Skeletal muscle tissue (tissue), 3 donors: ENCODE measurements at regions not wholly inside any gene's neighbourhood (a gene's known extent, or its start where the extent isn't known, plus 50 kb on each side); places are given as distances from the start of the nearest gene placed in this dataset.

Experiments used
- H3K27ac ChIP-seq: one replicate; pipeline ENCODE4 v1.7.0; 2013; ENCODE audit warnings: mild to moderate bottlenecking, low read depth, low read length, inconsistent platforms
- H3K27me3 ChIP-seq, 3 donors: one replicate each; pipeline ENCODE4 v1.7.0; 2013; ENCODE audit warnings: low read length in 3 of 3; ENCODE audit not compliant: control insufficient read depth in 3 of 3, insufficient read depth in 3 of 3
- H3K36me3 ChIP-seq, 3 donors: one replicate each; pipeline ENCODE4 v1.7.0; 2013; ENCODE audit warnings: low read length in 3 of 3; ENCODE audit not compliant: control insufficient read depth in 3 of 3, insufficient read depth in 3 of 3
- H3K4me1 ChIP-seq, 3 donors: one replicate each; pipeline ENCODE4 v1.7.0; 2013; ENCODE audit warnings: low read length in 3 of 3, mild to moderate bottlenecking in 3 of 3; ENCODE audit not compliant: control insufficient read depth in 3 of 3, insufficient read depth in 3 of 3
- H3K4me3 ChIP-seq, 3 donors: one replicate each; pipeline ENCODE4 v1.7.0; 2013; ENCODE audit warnings: low read length in 3 of 3
- H3K9ac ChIP-seq, 3 donors: one replicate each; pipeline ENCODE4 v1.7.0; 2013; ENCODE audit warnings: low read length in 3 of 3, mild to moderate bottlenecking in 3 of 3, moderate library complexity in 2 of 3, low read depth in 1 of 3
- H3K9me3 ChIP-seq, 3 donors: one replicate each; pipeline ENCODE4 v1.7.0; 2013; ENCODE audit warnings: low read length in 3 of 3; ENCODE audit not compliant: control insufficient read depth in 3 of 3
- donor health status: Osteomylitis.

DNA sequence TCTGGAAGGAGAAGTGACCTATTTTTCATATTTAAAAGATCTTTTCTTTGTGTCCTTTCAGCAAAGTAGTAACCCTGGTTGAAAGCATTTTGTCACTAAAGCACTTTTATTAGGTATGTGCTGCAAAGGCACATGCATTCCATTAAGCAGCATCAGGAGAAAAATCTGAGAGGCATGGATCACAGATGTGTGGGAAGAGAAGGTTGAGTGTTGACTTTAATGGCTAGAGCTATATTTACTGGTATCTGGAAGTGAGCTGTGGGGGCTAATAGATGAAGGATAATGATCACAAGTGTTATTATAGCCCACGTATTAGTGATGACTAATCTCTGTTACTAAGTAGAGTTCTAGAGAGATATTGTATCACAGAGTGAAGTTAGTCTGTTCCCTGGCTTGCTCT, 1520.7 kb downstream of the ARAP2 start:
- H3K27ac ChIP-seq, result no peak overlapping the region
- H3K36me3 ChIP-seq, result no peaks in the 10 kb centered on the region
- H3K4me1 ChIP-seq, result no peaks in the 10 kb centered on the region

GRCh38 chr4:34724491-34724890, 1519.8 kb downstream of the ARAP2 start:
- H3K9ac ChIP-seq, result no peak overlapping the region
- H3K4me3 ChIP-seq, result no peak overlapping the region
- no peaks in the 10 kb centered on the region for H3K27me3 ChIP-seq
- H3K9me3 ChIP-seq, result no peaks in the 10 kb centered on the region
- no peaks in the 10 kb centered on the region for H3K36me3 ChIP-seq
- no peak overlapping the region for H3K27ac ChIP-seq
- no peaks in the 10 kb centered on the region for H3K4me1 ChIP-seq

More for the DNA sequence above, 1520.7 kb downstream of the ARAP2 start:
- H3K9ac ChIP-seq, result no peak overlapping the region
- no peak overlapping the region for H3K4me3 ChIP-seq
- no peaks in the 10 kb centered on the region for H3K27me3 ChIP-seq
- H3K9me3 ChIP-seq, result no peaks in the 10 kb centered on the region

GRCh38 chr4:34731070-34731469, 1513.2 kb downstream of the ARAP2 start:
- Histone ChIP-seq H3K4me3 (no peak overlapping the region), H3K36me3 (no peaks in the 10 kb centered on the region), H3K27me3 (no peaks in the 10 kb centered on the region), H3K27ac (peak overlapping the region; percentile 90), H3K4me1 (peaks cover 3 to 12% (median 8%) of the 10 kb centered on the region in 3 donors), H3K9me3 (no peaks in the 10 kb centered on the region), H3K9ac (no peak overlapping the region)

- Histone ChIP-seq H3K9ac (peak overlapping the region in 2 of 3 donors; percentile 33 to 46), H3K4me3 (peak overlapping the region in 2 of 3 donors; percentile 27 to 29), H3K27ac (peak overlapping the region; percentile 90), H3K36me3 (no peaks in the 10 kb centered on the region), H3K9me3 (no peaks in the 10 kb centered on the region), H3K4me1 (peaks cover 3 to 12% (median 8%) of the 10 kb centered on the region in 3 donors), H3K27me3 (no peaks in the 10 kb centered on the region)
Observed at GRCh38 chr4:34732176-34732950, 1512.0 kb downstream of the ARAP2 start.

GRCh38 chr4:34733185-34733941, 1511.0 kb downstream of the ARAP2 start:
- Histone ChIP-seq H3K4me3 (peak overlapping the region in 2 of 3 donors; percentile 21 to 29), H3K9ac (peak overlapping the region in 2 of 3 donors; percentile 45 to 51), H3K27me3 (no peaks in the 10 kb centered on the region), H3K27ac (peak overlapping the region; percentile 90), H3K4me1 (peaks cover 3 to 12% (median 8%) of the 10 kb centered on the region in 3 donors), H3K36me3 (no peaks in the 10 kb centered on the region), H3K9me3 (no peaks in the 10 kb centered on the region)

DNA sequence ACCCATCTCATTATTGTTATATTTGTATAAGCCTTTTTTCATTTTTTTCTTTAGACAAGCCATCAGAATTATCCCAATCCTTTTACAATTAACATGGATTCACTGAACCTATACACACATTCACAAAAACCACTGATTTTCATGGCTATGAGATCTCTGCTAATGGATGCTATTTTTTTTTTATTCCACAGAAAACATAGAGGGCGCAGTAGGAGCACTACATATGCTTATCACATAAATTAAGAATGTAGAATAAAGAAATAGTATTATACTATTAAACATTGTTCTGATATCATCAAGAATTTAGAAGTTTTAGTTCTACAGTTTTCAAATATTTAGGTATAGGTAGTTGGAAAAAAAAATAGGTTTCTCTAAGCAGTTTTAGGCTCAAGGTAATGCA, 1477.4 kb downstream of the ARAP2 start:
- no peaks in the 10 kb centered on the region for H3K9me3 ChIP-seq
- H3K4me1 ChIP-seq, result peaks cover 0 to 7% (median 0%) of the 10 kb centered on the region in 3 donors
- no peaks in the 10 kb centered on the region for H3K27me3 ChIP-seq
- H3K9ac ChIP-seq, result no peak overlapping the region
- no peak overlapping the region for H3K27ac ChIP-seq
- H3K4me3 ChIP-seq, result no peak overlapping the region
- H3K36me3 ChIP-seq, result no peaks in the 10 kb centered on the region

- H3K4me3 ChIP-seq, result no peak overlapping the region
- H3K27me3 ChIP-seq, result no peaks in the 10 kb centered on the region
- peaks cover 0 to 7% (median 0%) of the 10 kb centered on the region in 3 donors for H3K4me1 ChIP-seq
- no peaks in the 10 kb centered on the region for H3K36me3 ChIP-seq
- no peak overlapping the region for H3K9ac ChIP-seq
- no peak overlapping the region for H3K27ac ChIP-seq
- H3K9me3 ChIP-seq, result no peaks in the 10 kb centered on the region
Observed at GRCh38 chr4:34767407-34767806, 1476.9 kb downstream of the ARAP2 start.

- Histone ChIP-seq H3K27ac (no peak overlapping the region), H3K27me3 (no peaks in the 10 kb centered on the region), H3K9me3 (no peaks in the 10 kb centered on the region), H3K4me3 (no peak overlapping the region), H3K4me1 (peaks cover 0 to 7% (median 0%) of the 10 kb centered on the region in 3 donors), H3K9ac (no peak overlapping the region), H3K36me3 (no peaks in the 10 kb centered on the region)
Observed at GRCh38 chr4:34771632-34772031, 1472.7 kb downstream of the ARAP2 start.

GRCh38 chr4:34790131-34790530, 1454.2 kb downstream of the ARAP2 start:
- Histone ChIP-seq H3K9ac (no peak overlapping the region), H3K27ac (no peak overlapping the region), H3K4me3 (no peak overlapping the region)

GRCh38 chr4:34791209-34791608, 1453.1 kb downstream of the ARAP2 start:
- Histone ChIP-seq H3K27me3 (no peaks in the 10 kb centered on the region), H3K4me3 (no peak overlapping the region), H3K36me3 (no peaks in the 10 kb centered on the region), H3K4me1 (no peaks in the 10 kb centered on the region), H3K9ac (no peak overlapping the region), H3K27ac (no peak overlapping the region), H3K9me3 (no peaks in the 10 kb centered on the region)

More at GRCh38 chr4:34790131-34790530, 1454.2 kb downstream of the ARAP2 start:
- Histone ChIP-seq H3K4me1 (no peaks in the 10 kb centered on the region), H3K9me3 (no peaks in the 10 kb centered on the region), H3K27me3 (no peaks in the 10 kb centered on the region), H3K36me3 (no peaks in the 10 kb centered on the region)
